SK-N-SH (cell line): ENCODE measurements at regions not wholly inside any gene's neighbourhood (a gene's known extent, or its start where the extent isn't known, plus 50 kb on each side); places are given as distances from the start of the nearest gene placed in this dataset.

Experiments used
- EZH2phosphoT487 ChIP-seq: fragments of 200-600 bp; sonication (generic); IDR thresholded peaks from 2 replicates; pipeline ENCODE4 v1.6.1; 2017; ENCODE audit warnings: low read depth, mixed run types, mild to moderate bottlenecking, antibody characterized with exemption, moderate library complexity, borderline replicate concordance
- FOXM1 ChIP-seq: IDR thresholded peaks from 2 replicates; pipeline ENCODE4 v1.4.0; 2012; ENCODE audit warnings: low read depth, mild to moderate bottlenecking
- JUND ChIP-seq: IDR thresholded peaks from 2 replicates; pipeline ENCODE4 v1.4.0; 2012
- POLR2AphosphoS5 ChIP-seq: IDR thresholded peaks from 2 replicates; pipeline ENCODE4 v1.6.1; 2012; ENCODE audit warnings: low read depth, low read length
- TAF1 ChIP-seq: IDR thresholded peaks from 2 replicates; pipeline ENCODE4 v1.6.1; 2012; ENCODE audit warnings: low read depth, mild to moderate bottlenecking, low read length, moderate library complexity, borderline replicate concordance
- TF ChIP-seq, protein P1 (sequence below): fragments of 200-600 bp; sonication (generic); IDR thresholded peaks from 2 replicates; pipeline ENCODE4 v1.6.1; 2017; ENCODE audit warnings: antibody characterized with exemption, mild to moderate bottlenecking, moderate library complexity
- TF ChIP-seq, protein P2 (sequence below): IDR thresholded peaks from 2 replicates; pipeline ENCODE4 v1.4.0; 2012; ENCODE audit warnings: low read depth

DNA sequence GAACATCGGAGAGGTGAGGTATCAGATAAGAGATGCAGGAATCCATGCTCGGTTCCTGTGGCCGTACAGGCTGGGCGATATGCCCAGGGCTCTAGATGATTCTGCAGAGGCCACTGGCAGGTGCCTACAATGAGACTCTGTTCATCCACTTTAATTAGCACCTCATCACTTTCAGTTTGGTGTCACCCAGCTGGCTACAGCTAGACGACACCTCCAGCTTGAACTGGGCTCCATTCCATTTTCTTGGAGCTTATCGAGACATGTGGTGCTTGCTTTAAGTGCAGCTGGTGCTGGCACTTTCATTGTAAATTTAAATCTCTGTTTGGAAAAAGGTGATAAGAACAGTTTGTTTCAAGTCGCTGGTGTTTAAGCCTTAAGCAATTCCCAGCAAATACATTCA, 322.5 kb upstream of the ADGRL2 start:
- TF ChIP-seq FOXM1: no peak
- TF ChIP-seq, protein P1, sequence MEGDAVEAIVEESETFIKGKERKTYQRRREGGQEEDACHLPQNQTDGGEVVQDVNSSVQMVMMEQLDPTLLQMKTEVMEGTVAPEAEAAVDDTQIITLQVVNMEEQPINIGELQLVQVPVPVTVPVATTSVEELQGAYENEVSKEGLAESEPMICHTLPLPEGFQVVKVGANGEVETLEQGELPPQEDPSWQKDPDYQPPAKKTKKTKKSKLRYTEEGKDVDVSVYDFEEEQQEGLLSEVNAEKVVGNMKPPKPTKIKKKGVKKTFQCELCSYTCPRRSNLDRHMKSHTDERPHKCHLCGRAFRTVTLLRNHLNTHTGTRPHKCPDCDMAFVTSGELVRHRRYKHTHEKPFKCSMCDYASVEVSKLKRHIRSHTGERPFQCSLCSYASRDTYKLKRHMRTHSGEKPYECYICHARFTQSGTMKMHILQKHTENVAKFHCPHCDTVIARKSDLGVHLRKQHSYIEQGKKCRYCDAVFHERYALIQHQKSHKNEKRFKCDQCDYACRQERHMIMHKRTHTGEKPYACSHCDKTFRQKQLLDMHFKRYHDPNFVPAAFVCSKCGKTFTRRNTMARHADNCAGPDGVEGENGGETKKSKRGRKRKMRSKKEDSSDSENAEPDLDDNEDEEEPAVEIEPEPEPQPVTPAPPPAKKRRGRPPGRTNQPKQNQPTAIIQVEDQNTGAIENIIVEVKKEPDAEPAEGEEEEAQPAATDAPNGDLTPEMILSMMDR: no peak
- no peak for TF ChIP-seq POLR2AphosphoS5
- no peak for TF ChIP-seq EZH2phosphoT487
- TF ChIP-seq TAF1: no peak
- TF ChIP-seq, protein P2, sequence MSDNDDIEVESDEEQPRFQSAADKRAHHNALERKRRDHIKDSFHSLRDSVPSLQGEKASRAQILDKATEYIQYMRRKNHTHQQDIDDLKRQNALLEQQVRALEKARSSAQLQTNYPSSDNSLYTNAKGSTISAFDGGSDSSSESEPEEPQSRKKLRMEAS: no peak
- no peak for TF ChIP-seq JUND
